ENCODE measurements at regions not wholly inside any gene's neighbourhood (a gene's known extent, or its start where the extent isn't known, plus 50 kb on each side); places are given as distances from the start of the nearest gene placed in this dataset.
A peak's percentile ranks its signal among the peaks of the same experiment; 100 is the strongest.

GRCh38 chr6:47371870-47372255 lies 62.2 kb upstream of the TNFRSF21 start:
- DNase-seq: no peak
- Histone ChIP-seq H3K27ac (no peak overlapping the region), H3K27me3 (no peaks in the 10 kb centered on the region), H3K9me3 (no peaks in the 10 kb centered on the region), H3K4me3 (no peak overlapping the region), H3K36me3 (no peaks in the 10 kb centered on the region), H3K4me1 (no peaks in the 10 kb centered on the region)
- TF ChIP-seq, protein P1, sequence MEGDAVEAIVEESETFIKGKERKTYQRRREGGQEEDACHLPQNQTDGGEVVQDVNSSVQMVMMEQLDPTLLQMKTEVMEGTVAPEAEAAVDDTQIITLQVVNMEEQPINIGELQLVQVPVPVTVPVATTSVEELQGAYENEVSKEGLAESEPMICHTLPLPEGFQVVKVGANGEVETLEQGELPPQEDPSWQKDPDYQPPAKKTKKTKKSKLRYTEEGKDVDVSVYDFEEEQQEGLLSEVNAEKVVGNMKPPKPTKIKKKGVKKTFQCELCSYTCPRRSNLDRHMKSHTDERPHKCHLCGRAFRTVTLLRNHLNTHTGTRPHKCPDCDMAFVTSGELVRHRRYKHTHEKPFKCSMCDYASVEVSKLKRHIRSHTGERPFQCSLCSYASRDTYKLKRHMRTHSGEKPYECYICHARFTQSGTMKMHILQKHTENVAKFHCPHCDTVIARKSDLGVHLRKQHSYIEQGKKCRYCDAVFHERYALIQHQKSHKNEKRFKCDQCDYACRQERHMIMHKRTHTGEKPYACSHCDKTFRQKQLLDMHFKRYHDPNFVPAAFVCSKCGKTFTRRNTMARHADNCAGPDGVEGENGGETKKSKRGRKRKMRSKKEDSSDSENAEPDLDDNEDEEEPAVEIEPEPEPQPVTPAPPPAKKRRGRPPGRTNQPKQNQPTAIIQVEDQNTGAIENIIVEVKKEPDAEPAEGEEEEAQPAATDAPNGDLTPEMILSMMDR (IDR thresholded peaks at IDR 0.05): no peak
- no peak for ATAC-seq
- intact Hi-C loops (cut with DNase I): no loop called here

- intact Hi-C loops (cut with DNase I): no loop called here
Measured at GRCh38 chr6:47372318-47372717, 62.6 kb upstream of the TNFRSF21 start.

DNA sequence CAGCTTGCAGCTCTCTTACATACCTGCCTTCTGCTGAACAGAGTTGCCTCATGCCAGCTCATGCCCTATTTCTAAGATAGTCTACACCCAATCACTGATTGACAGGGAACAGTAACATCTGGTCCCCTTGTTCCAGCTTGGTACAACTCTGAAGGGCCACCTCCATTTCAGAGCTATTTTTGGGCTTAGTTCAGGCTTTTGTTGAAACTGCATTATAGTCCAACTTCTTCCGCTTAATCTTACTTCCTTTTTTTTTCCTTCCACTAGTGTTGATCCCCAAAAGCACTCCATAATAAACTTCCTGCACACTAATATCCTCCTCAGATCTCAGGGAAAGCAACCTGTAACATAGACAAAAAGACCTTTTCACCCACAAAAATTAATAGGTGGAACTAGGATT lies 65.7 kb upstream of the TNFRSF21 start:
- intact Hi-C loops (cut with DNase I): no loop called here
- Histone ChIP-seq H3K4me1 (no peaks in the 10 kb centered on the region), H3K27ac (no peak overlapping the region), H3K4me3 (no peak overlapping the region), H3K36me3 (no peaks in the 10 kb centered on the region), H3K9me3 (no peaks in the 10 kb centered on the region), H3K27me3 (no peaks in the 10 kb centered on the region)
- DNase-seq: no peak
- ATAC-seq: peak; percentile 32
- TF ChIP-seq, protein P1 (IDR thresholded peaks at IDR 0.05): no peak

More at GRCh38 chr6:47372318-47372717, 62.6 kb upstream of the TNFRSF21 start:
- Histone ChIP-seq H3K27ac (no peak overlapping the region), H3K9me3 (no peaks in the 10 kb centered on the region), H3K36me3 (no peaks in the 10 kb centered on the region), H3K4me1 (no peaks in the 10 kb centered on the region), H3K27me3 (no peaks in the 10 kb centered on the region), H3K4me3 (no peak overlapping the region)
- ATAC-seq (no peak), DNase-seq (no peak)
- TF ChIP-seq, protein P1 (IDR thresholded peaks at IDR 0.05): no peak

GRCh38 chr6:47376930-47377329 lies 67.2 kb upstream of the TNFRSF21 start:
- Histone ChIP-seq H3K4me3 (no peak overlapping the region), H3K9me3 (no peaks in the 10 kb centered on the region), H3K27ac (no peak overlapping the region), H3K36me3 (no peaks in the 10 kb centered on the region), H3K4me1 (no peaks in the 10 kb centered on the region), H3K27me3 (no peaks in the 10 kb centered on the region)
- intact Hi-C loops (cut with DNase I): no loop called here
- TF ChIP-seq, protein P1 (IDR thresholded peaks at IDR 0.05): no peak
- DNase-seq (no peak), ATAC-seq (no peak)

GRCh38 chr6:47377971-47378370 lies 68.3 kb upstream of the TNFRSF21 start:
- H3K9me3 ChIP-seq: no peaks in the 10 kb centered on the region
- DNase-seq: no peak
- ATAC-seq: no peak
- no peaks in the 10 kb centered on the region for H3K27me3 ChIP-seq
- TF ChIP-seq, protein P1 (IDR thresholded peaks at IDR 0.05): no peak
- H3K36me3 ChIP-seq: no peaks in the 10 kb centered on the region
- H3K4me1 ChIP-seq: no peaks in the 10 kb centered on the region
- no peak overlapping the region for H3K4me3 ChIP-seq
- intact Hi-C loops (cut with DNase I): no loop called here
- H3K27ac ChIP-seq: no peak overlapping the region

GRCh38 chr6:47379328-47379727 lies 69.6 kb upstream of the TNFRSF21 start:
- intact Hi-C loops (cut with DNase I): no loop called here
- Histone ChIP-seq H3K4me1 (no peaks in the 10 kb centered on the region), H3K27ac (no peak overlapping the region), H3K4me3 (no peak overlapping the region), H3K27me3 (no peaks in the 10 kb centered on the region), H3K9me3 (no peaks in the 10 kb centered on the region), H3K36me3 (no peaks in the 10 kb centered on the region)
- TF ChIP-seq, protein P1 (IDR thresholded peaks at IDR 0.05): no peak
- ATAC-seq: peak; percentile 55
- no peak for DNase-seq

All from upper lobe of right lung (tissue), 1 donor.